GM19023 (cell line): ENCODE measurements at regions not wholly inside any gene's neighbourhood (a gene's known extent, or its start where the extent isn't known, plus 50 kb on each side); places are given as distances from the start of the nearest gene placed in this dataset.

Experiments used
- ATAC-seq: cut with Tn5 transposase; IDR thresholded peaks from one replicate; pipeline ENCODE4 v1.9.1; 2021; ENCODE audit warnings: mild to moderate bottlenecking, moderate library complexity; ENCODE audit not compliant: unreplicated experiment

DNA sequence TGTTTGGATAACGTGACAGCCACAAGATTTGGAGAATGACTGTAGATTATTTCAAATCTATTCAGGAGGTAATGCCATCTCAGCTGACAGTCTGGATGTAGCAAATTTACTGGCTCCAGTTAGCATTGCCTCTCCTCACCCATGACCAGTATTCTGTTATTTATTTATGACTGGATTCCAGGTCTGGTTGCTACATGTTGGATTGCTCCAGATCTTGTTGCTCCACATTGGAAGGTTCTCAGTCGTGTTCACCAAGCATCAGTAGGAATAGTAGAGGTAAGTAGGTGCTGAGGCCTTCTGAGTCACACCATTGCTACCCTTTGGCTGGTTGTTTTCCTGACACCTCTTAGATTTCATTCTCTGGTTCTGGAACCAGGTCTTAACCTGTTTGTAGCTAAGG lies 69.5 kb upstream of the ELOVL5 start:
- ATAC-seq, result no peak

DNA sequence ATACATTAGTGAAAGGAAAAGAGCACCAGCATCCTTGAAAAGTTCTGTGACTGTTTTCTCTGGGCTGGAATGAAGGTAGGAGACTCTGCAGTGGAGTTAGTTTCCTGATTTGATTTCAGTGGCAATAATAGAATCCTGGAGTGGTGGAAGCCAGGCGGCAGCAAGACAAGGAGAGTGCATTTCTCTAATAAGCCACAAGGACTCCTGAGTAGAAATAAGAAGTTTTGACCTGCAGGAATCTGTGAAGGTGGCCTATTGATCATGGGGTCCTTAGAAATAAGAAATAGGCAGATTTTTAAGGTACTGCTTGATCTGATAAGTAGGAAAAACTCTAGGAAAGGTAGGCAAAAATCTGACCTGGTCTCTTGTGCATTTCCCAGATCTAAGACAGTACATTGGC lies 68.4 kb upstream of the ELOVL5 start:
- ATAC-seq, result no peak

DNA sequence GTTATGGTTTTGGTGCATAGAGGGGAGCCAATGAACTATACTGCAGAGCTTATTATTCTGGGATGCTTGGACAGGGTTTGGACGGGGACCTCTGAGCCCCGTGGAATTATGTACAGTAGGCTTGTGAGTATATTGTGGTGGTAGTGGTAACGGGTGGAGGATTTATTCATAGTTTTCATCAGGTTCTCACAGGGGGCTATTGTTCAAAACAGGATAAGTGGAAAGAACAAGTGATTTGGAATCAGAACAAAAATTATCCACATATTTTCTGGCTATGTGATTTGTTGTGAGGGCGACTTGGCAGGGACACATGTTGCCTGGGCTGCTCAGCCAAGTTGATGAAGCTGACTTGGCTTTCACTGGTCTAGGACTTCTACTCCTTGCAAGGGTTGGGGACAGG lies 64.6 kb upstream of the ELOVL5 start:
- no peak for ATAC-seq

DNA sequence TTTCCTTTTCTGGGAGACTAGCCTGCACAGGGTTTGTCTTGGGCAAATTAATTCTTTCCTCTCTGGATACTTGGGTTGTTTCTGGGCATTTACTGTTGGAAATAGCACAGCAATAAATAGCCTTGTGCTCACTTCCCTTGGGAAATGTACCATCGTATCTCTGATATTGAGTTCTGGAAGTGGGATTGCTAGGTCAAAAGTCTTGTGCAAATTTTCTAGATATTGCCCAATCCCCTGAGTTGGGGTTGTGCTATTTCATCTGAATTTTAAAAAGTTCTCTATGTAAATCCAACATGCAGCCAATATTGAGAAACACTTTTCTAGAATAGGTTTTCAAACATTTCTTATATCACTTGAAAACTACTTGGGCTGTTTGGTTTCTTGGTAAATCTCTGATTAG lies 64.0 kb upstream of the ELOVL5 start:
- ATAC-seq, result no peak

DNA sequence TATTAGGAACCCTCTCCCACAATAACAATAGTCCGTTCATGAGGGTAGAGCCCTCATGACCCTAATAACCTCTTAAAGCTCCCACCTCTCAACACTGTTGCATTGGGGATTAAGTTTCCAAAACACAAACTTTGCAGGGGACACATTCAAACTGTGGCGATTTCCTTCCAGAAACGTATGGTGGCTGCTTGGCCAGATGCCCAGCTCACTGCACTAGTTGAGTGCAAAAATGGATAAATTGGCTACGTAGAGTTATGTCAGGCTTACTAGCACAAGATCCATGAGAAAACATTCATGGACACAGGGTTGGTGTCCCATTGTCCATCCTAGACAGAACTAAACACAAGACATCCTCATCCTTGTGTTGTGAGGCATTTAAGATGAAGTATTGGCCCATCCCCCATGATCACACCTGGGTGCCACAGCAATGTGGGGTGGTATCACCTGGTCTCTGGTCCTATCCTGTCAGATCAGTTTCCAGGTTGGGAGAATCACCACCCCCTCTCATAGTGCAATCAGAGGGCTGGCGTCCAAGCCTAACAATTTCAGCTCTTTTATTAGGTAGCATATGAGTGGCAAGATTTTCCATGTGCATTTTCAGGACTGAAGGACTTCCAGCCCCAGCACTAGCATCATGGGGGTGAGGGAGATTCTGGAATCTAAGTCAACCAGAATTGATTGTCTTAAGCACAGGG lies 63.4 kb upstream of the ELOVL5 start:
- no peak for ATAC-seq

DNA sequence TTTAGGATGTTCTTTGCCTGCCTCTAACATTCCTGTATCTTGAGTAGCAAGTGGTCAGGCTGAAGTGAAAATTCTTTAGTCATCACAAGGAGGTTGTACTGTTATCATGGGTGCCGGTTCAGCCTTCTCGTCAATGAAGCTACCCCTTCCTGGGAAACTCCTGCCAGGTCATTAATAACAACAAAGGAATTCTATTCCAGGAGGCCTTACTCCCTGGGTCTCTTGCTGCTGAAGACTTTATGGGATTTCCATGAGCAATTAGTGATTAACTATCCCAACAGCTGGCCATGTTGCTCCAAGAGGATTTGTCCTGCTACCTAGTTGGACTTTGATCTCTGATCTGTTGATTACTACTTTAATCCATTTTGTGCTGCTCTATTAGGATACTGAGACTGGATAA lies 62.7 kb upstream of the ELOVL5 start:
- no peak for ATAC-seq

DNA sequence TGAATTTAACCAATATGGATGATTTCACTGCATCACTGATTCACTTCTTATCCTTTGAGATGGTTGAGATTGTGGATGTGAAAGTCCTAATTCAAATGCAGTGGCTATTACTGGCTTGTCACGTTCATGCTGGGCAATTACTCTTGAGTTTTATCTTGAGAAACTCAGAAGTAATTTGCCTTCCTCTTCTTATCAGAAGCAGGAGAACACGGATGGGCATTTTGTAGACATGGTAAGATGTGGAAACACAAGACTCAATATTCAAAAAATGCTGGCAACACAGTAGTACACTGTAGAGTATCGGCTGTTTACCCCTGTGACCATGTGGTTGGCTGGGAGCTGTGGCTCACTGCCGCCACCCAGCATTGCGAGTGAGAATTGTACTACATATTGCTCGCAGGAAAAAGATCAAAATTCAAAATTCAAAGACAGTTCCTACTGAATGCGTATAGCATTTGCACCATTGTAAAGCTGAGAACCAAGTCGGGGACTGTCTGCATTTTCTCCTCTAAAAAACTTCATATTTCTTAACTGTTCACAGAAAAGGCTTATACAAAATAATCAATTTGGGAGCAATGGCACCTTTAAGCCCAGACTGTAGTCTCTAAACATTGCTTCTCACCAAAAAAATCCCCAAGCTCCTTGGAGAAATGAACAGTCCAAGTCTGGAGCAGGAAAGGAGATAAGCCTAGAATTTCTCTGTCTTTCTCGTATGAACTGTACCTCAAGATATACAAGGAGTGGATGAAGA lies 61.9 kb upstream of the ELOVL5 start:
- ATAC-seq, result peak; percentile 86

DNA sequence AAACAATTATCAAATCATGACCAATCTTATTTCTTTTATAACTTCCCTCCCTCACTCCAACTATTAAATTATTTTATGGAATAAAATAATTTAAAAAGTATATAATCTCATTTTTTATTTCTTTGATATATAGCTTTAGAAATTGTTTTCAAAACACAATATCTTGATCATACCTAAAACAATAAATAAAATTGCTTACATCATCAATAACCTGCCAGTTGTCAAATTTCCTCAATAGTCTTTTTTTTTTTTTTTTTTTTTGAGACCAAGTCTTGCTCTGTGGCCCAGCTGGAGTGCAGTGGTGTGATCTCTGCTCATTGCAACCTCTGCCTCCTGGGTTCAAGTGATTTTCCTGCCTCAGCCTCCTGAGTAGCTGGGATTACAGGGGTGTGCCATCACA lies 60.1 kb upstream of the ELOVL5 start:
- no peak for ATAC-seq

DNA sequence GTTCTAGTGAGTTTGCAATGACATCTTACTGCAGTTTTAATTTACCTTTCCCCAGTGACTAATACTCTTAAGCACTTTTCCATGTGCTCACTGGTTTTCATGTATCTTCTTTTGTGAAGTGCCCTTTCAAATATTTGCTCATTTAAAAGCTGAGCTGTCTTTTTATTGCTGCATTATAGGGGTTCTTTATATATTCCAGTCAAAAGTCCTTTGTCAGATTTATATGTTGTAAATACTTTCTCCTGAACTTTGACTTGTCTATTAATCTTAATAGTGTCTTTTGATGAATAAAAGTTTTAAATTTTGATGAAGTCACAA lies 50.2 kb upstream of the ELOVL5 start:
- no peak for ATAC-seq

DNA sequence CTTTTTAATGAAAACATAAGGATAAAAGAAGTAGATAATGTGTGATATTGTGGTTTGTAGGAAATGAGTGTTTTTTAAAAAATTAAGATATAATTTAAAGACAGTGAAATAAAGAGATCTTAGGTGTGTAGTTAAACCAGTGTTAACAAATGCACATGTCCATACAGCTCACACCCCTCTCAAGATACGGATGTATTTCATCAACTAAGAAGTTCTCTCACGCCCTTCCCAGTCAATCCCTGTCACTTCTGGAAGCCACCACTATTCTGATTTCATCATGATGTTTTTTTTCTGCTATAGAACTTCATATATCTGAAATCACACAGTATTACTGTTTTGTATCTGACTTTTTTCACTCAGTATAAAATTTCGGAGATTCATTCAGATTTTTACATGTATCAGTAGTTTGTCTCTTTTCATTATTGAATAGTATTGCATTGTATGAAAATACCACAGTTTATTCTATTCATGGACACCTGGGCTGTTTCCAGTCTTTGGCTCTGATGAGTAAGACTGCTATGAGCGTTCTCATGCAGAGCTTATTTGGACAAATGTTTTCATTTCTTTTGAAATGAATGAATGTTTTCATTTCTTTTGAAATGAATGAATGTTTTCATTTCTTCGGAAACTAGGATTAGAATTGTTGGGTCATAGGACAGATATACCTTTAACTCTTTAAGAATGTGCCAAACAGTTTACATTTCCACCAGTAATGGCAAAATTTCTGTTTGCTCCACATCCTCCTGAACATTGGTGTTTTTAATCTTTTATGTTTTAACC lies 49.7 kb upstream of the ELOVL5 start:
- ATAC-seq, result no peak
